ENCODE measurements at regions not wholly inside any gene's neighbourhood (a gene's known extent, or its start where the extent isn't known, plus 50 kb on each side); places are given as distances from the start of the nearest gene placed in this dataset.
"Not testable (repeated sequence)": the region's sequence is repeated elsewhere in the genome, so short reads cannot be mapped to it uniquely, and the experiment has no call there.

DNA sequence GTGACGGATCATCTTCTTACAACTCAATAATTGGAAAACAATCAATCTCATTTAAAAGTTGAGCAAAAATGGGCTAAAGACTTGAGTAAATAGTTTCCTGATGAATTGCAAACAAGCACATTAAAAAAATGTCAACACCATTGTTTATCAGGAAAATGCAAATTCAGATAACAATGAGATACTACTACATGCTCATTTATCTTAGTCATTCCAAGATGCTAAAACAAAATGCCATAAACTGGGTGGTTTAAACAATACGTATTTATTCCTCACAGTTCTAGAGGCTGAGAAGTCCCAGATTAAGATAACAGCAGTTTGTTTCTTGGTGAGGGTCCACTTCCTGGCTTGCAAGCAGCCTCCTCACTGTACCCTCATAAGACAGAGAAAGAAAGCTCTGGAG lies 359.6 kb downstream of the NR4A2 start:
- Histone ChIP-seq H3K4me3 (no peak overlapping the region), H3K9me3 (ENCODE audit: low read depth, low read length) (no peaks in the 10 kb centered on the region), H3K36me3 (ENCODE audit: insufficient read depth, low read length) (no peaks in the 10 kb centered on the region), H3K9ac (ENCODE audit: insufficient read length) (no peak overlapping the region), H3K27ac (no peak overlapping the region)
- TF ChIP-seq EZH2 (IDR thresholded peaks at IDR 0.05) (no peak), POLR2AphosphoS5 (IDR thresholded peaks at IDR 0.05; ENCODE audit: borderline replicate concordance, low read depth, low read length) (no peak), FOXP2 (optimal IDR thresholded peaks at IDR 0.05; ENCODE audit: control extremely low read depth, extremely low read length, insufficient read depth) (no peak)
- no peak for DNase-seq (ENCODE audit: low read depth, low spot score)

DNA sequence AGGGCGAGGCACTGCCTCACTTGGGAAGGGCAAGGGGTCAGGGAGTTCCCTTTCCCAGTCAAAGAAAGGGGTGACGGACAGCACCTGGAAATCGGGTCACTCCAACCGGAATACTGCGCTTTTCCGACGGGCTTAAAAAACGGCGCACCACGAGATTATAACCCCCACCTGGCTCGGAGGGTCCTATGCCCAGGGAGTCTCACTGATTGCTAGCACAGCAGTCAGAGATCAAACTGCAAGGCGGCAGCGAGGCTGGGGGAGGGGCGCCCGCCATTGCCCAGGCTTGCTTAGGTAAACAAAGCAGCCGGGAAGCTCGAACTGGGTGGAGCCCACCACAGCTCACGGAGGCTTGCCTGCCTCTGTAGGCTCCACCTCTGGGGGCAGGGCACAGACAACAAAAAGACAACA lies 366.5 kb downstream of the NR4A2 start:
- H3K27ac ChIP-seq; H3K9ac ChIP-seq (ENCODE audit: insufficient read length); H3K4me3 ChIP-seq; H3K36me3 ChIP-seq (ENCODE audit: insufficient read depth, low read length); DNase-seq (ENCODE audit: low read depth, low spot score); H3K9me3 ChIP-seq (ENCODE audit: low read depth, low read length): not testable (repeated sequence)

DNA sequence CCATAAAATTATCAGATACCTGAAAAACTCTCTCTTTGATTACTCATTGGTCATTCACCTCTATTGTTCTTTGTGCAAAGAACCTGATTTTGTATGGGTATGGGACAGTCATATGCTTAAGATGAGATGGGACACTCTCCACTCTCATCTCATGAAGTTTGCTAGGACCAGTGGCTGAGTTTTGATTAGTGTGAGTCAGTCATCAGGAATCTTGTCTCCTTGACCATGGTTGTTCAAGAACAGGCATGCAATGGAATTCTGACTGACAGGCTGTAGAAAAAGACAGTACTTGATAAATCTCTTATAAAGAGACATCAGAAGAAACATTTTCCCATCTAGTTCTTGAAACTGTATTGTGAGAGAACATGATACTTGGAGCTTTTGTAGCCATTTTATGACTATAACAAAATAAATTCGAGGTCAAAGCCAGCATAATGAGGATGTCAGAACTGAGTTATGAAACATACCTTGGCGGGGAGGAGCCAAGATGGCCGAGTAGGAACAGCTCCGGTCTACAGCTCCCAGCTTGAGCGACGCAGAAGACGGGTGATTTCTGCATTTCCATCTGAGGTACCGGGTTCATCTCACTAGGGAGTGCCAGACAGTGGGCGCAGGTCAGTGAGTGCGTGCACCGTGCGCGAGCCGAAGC lies 367.0 kb downstream of the NR4A2 start:
- no peaks in the 10 kb centered on the region for H3K36me3 ChIP-seq (ENCODE audit: insufficient read depth, low read length)
- H3K27ac ChIP-seq = no peak overlapping the region
- no peak for TF ChIP-seq POLR2AphosphoS5 (IDR thresholded peaks at IDR 0.05; ENCODE audit: borderline replicate concordance, low read depth, low read length)
- TF ChIP-seq FOXP2 (optimal IDR thresholded peaks at IDR 0.05; ENCODE audit: control extremely low read depth, extremely low read length, insufficient read depth) = no peak
- TF ChIP-seq EZH2 (IDR thresholded peaks at IDR 0.05) = no peak
- H3K4me3 ChIP-seq = no peak overlapping the region
- no peak for DNase-seq (ENCODE audit: low read depth, low spot score)
- no peaks in the 10 kb centered on the region for H3K9me3 ChIP-seq (ENCODE audit: low read depth, low read length)
- no peak overlapping the region for H3K9ac ChIP-seq (ENCODE audit: insufficient read length)

DNA sequence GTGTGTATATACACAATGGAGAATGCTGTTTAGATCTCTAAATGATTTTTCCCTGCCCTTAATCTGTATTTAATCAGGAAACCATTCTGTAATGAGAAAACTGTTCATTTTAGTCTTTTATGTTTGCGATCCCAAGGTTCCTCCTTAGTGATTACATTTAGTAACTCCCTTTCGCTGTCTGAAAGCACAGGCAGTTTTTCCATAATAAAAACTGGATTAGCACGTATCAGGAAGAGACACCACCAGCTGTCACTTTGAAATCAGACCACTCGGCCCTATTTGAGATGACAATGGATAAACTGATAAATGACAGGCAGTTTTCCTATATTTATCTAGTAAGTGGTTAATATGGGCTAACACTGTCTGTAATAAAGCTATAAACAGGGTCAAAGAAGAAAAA lies 370.9 kb downstream of the NR4A2 start:
- no peaks in the 10 kb centered on the region for H3K36me3 ChIP-seq (ENCODE audit: insufficient read depth, low read length)
- TF ChIP-seq EZH2 (IDR thresholded peaks at IDR 0.05) (no peak), FOXP2 (optimal IDR thresholded peaks at IDR 0.05; ENCODE audit: control extremely low read depth, extremely low read length, insufficient read depth) (no peak), POLR2AphosphoS5 (IDR thresholded peaks at IDR 0.05; ENCODE audit: borderline replicate concordance, low read depth, low read length) (no peak)
- no peaks in the 10 kb centered on the region for H3K9me3 ChIP-seq (ENCODE audit: low read depth, low read length)
- no peak overlapping the region for H3K4me3 ChIP-seq
- no peak overlapping the region for H3K27ac ChIP-seq
- no peak overlapping the region for H3K9ac ChIP-seq (ENCODE audit: insufficient read length)
- no peak for DNase-seq (ENCODE audit: low read depth, low spot score)

DNA sequence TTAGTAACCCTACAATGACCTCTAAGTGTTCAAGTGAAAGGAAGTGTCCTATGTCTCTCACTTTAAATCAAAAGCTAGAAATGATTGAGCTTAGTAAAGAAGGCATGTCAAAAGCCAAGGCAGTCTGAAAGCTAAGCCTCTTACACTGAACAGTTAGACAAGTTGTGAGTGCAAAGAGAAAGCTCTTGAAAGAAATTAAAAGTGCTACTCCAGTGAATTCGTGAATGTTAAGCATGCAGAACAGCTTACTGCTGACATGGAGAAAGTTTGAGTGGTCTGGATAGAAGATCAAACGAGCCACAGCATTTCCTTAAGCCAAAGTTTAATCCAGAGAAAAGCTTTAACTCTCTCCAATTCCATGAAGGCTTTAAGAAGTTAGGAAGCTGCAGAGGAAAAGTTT lies 373.7 kb downstream of the NR4A2 start:
- Histone ChIP-seq H3K4me3 (no peak overlapping the region), H3K9me3 (ENCODE audit: low read depth, low read length) (no peaks in the 10 kb centered on the region), H3K27ac (no peak overlapping the region), H3K9ac (ENCODE audit: insufficient read length) (no peak overlapping the region), H3K36me3 (ENCODE audit: insufficient read depth, low read length) (no peaks in the 10 kb centered on the region)
- TF ChIP-seq POLR2AphosphoS5 (IDR thresholded peaks at IDR 0.05; ENCODE audit: borderline replicate concordance, low read depth, low read length) = no peak
- no peak for TF ChIP-seq FOXP2 (optimal IDR thresholded peaks at IDR 0.05; ENCODE audit: control extremely low read depth, extremely low read length, insufficient read depth)
- no peak for TF ChIP-seq EZH2 (IDR thresholded peaks at IDR 0.05)
- no peak for DNase-seq (ENCODE audit: low read depth, low spot score)

DNA sequence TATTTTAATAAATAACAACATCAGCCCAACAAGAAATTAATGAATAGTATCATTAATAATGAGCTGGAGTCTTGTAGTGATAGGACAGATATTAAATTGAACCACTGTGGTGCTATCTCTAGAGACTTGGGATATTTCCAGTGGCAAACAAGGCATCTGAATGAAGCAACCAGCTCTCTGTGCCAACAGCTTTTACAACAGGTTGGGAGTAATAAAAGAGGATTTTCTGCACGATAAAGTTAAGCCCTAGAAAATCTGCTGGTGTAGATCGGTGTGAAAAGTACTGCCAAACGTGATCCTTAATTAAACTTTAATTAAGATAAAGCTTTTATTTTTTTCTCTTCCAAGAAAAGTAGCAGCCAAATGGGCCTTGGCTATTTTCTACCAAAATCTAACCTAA lies 385.5 kb downstream of the NR4A2 start:
- no peak for DNase-seq (ENCODE audit: low read depth, low spot score)
- Histone ChIP-seq H3K9me3 (ENCODE audit: low read depth, low read length) (no peaks in the 10 kb centered on the region), H3K27ac (no peak overlapping the region), H3K9ac (ENCODE audit: insufficient read length) (no peak overlapping the region), H3K4me3 (no peak overlapping the region), H3K36me3 (ENCODE audit: insufficient read depth, low read length) (no peaks in the 10 kb centered on the region)
- no peak for TF ChIP-seq FOXP2 (optimal IDR thresholded peaks at IDR 0.05; ENCODE audit: control extremely low read depth, extremely low read length, insufficient read depth)
- no peak for TF ChIP-seq POLR2AphosphoS5 (IDR thresholded peaks at IDR 0.05; ENCODE audit: borderline replicate concordance, low read depth, low read length)
- TF ChIP-seq EZH2 (IDR thresholded peaks at IDR 0.05) = no peak

DNA sequence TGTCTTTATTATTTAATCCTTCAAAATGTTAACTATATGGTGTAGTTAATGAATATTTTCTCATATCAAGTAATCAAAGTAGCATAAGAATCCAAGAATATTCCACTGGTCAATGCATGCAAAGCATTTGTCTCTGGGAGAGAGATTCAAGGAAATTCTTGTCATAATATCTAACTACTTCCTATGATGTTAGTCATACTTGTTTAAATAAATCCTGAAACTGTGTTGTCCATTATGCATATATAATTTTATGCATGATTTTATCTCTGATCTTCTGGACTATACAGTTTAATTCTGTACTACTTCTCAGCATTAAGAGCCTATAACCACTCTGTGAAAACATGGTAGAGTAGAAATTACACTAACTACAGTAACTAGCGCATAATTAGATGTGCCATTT lies 388.3 kb downstream of the NR4A2 start:
- no peak overlapping the region for H3K27ac ChIP-seq
- H3K9ac ChIP-seq (ENCODE audit: insufficient read length) = no peak overlapping the region
- DNase-seq (ENCODE audit: low read depth, low spot score) = no peak
- no peaks in the 10 kb centered on the region for H3K9me3 ChIP-seq (ENCODE audit: low read depth, low read length)
- no peaks in the 10 kb centered on the region for H3K36me3 ChIP-seq (ENCODE audit: insufficient read depth, low read length)
- no peak overlapping the region for H3K4me3 ChIP-seq
- no peak for TF ChIP-seq POLR2AphosphoS5 (IDR thresholded peaks at IDR 0.05; ENCODE audit: borderline replicate concordance, low read depth, low read length)
- TF ChIP-seq FOXP2 (optimal IDR thresholded peaks at IDR 0.05; ENCODE audit: control extremely low read depth, extremely low read length, insufficient read depth) = no peak
- no peak for TF ChIP-seq EZH2 (IDR thresholded peaks at IDR 0.05)

DNA sequence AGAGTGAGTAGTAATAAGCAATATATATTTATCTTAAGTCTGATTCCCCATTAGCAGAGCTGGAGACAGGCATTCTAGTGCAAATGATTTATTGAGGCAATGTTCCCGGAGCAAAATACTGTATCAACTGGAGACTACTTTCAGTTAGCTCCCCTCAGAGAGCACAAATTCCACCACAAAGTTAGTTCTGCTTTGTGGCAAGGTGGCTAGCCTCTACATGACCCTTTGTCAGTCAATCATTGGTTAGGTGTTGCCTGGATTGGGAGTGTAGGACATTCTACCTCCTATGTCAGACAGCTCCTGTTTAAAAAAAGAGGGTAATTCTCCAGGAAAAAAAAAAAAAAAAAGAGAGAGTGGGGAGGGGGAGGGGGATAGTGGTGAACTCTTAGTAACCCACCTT lies 402.2 kb downstream of the NR4A2 start:
- no peak for DNase-seq (ENCODE audit: low read depth, low spot score)
- H3K36me3 ChIP-seq (ENCODE audit: insufficient read depth, low read length) = no peaks in the 10 kb centered on the region
- H3K27ac ChIP-seq = no peak overlapping the region
- no peak overlapping the region for H3K4me3 ChIP-seq
- H3K9me3 ChIP-seq (ENCODE audit: low read depth, low read length) = no peaks in the 10 kb centered on the region
- no peak for TF ChIP-seq EZH2 (IDR thresholded peaks at IDR 0.05)
- no peak for TF ChIP-seq FOXP2 (optimal IDR thresholded peaks at IDR 0.05; ENCODE audit: control extremely low read depth, extremely low read length, insufficient read depth)
- no peak for TF ChIP-seq POLR2AphosphoS5 (IDR thresholded peaks at IDR 0.05; ENCODE audit: borderline replicate concordance, low read depth, low read length)
- no peak overlapping the region for H3K9ac ChIP-seq (ENCODE audit: insufficient read length)

DNA sequence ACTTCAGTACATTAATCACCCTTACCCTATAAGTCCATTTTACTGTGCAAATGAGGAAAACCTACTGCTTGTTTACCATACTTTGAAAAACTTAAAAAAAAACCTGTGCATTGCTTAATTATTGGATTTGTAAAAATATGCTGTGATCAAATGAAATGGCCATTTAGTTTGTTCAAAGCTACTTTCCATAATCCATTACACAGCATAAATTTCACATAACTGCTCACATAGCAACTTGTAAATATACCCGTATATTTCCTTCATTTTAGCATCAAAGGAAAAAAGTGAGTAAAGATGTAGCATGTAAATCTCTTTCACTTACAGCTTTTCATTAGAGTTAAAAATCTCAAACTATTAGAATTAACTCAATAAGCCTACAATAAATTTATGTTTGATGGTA lies 415.1 kb downstream of the NR4A2 start:
- H3K4me3 ChIP-seq = no peak overlapping the region
- no peaks in the 10 kb centered on the region for H3K9me3 ChIP-seq (ENCODE audit: low read depth, low read length)
- H3K9ac ChIP-seq (ENCODE audit: insufficient read length) = no peak overlapping the region
- no peak for DNase-seq (ENCODE audit: low read depth, low spot score)
- no peak overlapping the region for H3K27ac ChIP-seq
- TF ChIP-seq EZH2 (IDR thresholded peaks at IDR 0.05) (no peak), POLR2AphosphoS5 (IDR thresholded peaks at IDR 0.05; ENCODE audit: borderline replicate concordance, low read depth, low read length) (no peak), FOXP2 (optimal IDR thresholded peaks at IDR 0.05; ENCODE audit: control extremely low read depth, extremely low read length, insufficient read depth) (no peak)
- no peaks in the 10 kb centered on the region for H3K36me3 ChIP-seq (ENCODE audit: insufficient read depth, low read length)
